NCI-H128 (cell line): ENCODE measurements at regions not wholly inside any gene's neighbourhood (a gene's known extent, or its start where the extent isn't known, plus 50 kb on each side); places are given as distances from the start of the nearest gene placed in this dataset.
"Not testable (repeated sequence)": the region's sequence is repeated elsewhere in the genome, so short reads cannot be mapped to it uniquely, and the experiment has no call there.

Experiments
- DNase-seq: peaks from one replicate; lab custom pipeline; 2025; ENCODE audit not compliant: unreplicated experiment; lab: John Stamatoyannopoulos, UW

- DNase-seq: not testable (repeated sequence)
Measured at GRCh38 chr9:103611950-103612349, 482.2 kb upstream of the SMC2 start.

- no peak for DNase-seq
Measured at GRCh38 chr9:103615994-103616393, 478.1 kb upstream of the SMC2 start.

DNA sequence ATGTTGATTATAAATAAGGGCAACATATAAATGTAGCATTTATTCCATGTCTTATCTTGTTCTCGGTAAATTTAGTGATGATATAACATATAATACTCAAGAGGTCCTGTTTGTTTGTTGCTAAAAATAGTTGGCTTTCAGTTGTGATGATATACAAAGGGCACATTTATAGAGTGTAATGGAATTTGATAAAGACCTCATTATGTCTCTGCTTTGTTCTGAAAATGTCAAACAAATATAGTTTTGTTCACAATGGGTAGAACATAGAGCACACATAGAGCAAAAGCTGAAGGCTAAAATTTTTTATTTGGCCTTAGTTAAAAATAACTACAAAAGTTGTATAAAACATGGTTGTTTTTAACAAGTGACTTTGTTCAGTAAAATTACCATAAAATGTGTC, 477.1 kb upstream of the SMC2 start:
- DNase-seq: no peak

- no peak for DNase-seq
Measured at GRCh38 chr9:103625161-103625804, 468.8 kb upstream of the SMC2 start.

DNA sequence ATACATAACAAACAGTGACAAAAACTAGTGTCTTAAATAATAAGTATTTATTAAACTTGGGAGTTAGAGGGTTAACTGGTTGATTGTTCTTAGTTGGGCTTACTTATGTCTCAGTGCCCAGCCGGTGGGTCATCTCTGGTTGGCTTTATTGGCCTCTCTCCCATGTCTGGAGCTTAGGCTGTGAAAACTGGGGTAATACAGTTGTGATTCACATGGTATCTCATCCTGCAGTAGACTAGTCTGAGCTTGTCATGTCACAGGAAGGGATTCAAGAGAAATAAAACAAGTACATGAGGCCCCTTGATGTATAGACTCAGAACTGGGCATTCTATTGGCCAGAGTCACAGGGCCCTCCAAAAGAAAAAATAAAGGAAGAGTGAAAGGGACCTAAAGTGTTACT, 466.4 kb upstream of the SMC2 start:
- no peak for DNase-seq

DNA sequence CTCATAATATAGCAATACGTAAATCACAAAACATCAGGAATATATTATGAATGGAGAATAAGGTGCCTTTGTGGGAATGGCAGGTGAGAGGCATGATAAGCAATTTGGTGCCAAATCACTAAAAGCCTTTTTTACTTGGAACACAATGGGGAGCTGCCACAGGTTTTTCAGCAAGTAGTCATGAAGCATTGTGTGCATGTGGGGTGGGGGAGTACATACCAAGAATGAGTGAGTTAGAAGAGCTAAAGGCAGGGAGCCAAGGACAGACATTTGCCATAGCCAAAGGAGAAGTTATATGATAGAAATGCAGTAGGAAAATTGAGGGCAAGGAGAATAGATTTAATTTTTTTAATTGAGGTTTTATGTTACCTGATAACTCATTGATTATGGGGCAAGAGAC, 445.0 kb upstream of the SMC2 start:
- DNase-seq: no peak

GRCh38 chr9:103658156-103658555, 436.0 kb upstream of the SMC2 start:
- DNase-seq: no peak

DNA sequence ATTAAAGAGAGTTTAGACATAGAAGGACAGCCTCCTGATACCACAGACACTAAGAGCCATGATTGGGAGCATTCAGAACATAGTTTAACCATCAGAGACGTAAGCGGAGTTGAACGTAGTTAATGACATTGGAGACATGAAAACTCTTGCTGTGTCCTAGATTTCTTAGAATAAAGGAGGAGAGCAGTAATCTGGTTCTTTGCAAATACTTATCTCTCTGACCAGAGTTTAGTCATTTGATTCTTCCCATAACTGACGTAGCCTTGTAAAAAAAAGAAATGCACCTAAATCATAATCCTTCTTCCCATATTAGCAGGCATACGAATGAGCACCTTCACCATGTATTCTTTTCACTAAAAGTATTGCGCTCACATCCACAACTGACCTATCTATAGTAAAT, 433.3 kb upstream of the SMC2 start:
- no peak for DNase-seq

- no peak for DNase-seq
Measured at GRCh38 chr9:103661663-103662062, 432.4 kb upstream of the SMC2 start.

GRCh38 chr9:103669296-103669695, 424.8 kb upstream of the SMC2 start:
- no peak for DNase-seq

- no peak for DNase-seq
Measured at GRCh38 chr9:103674271-103674670, 419.8 kb upstream of the SMC2 start.

- no peak for DNase-seq
Measured at GRCh38 chr9:103680581-103680980, 413.5 kb upstream of the SMC2 start.

DNA sequence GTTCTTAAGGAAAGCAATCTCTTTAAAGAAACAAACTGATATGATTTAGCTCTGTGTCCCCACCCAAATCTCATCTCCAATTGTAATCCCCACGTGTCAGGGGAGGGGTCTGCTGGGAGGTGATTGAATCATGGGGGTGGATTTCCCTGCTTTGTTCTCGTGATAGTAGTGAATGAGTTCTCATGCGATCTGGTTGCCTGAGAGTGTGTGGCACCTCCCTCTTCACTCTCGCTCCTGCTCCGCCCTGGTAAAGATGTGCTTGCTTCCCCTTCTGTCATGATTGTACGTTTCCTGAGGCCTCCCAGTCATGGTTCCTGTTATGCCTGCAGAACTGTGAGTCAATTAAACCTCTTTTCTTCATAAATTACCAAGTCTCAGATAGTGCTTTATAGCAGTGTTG, 412.7 kb upstream of the SMC2 start:
- DNase-seq: no peak

GRCh38 chr9:103700195-103700962, 393.7 kb upstream of the SMC2 start:
- no peak for DNase-seq

GRCh38 chr9:103702572-103702971, 391.5 kb upstream of the SMC2 start:
- peak; percentile 89 for DNase-seq

DNA sequence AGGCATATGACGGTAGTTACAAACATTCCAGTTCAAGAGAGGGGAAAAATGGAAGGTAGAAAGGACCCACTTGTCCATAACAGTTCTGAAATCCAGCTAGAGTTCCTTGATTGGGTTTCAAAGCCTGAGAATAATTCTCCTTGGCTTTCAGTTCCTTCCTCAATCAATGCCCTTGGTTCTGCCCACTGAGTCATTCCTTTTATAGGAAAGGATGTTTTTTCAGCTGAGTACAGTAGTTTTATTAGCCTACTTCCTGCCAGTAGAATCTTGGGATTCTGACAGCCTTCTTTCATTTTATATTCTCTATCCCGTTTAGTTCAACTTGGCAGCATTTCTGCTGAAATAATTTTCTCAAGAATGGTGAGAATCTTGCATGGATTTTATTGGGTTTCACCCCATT, 386.9 kb upstream of the SMC2 start:
- no peak for DNase-seq

DNA sequence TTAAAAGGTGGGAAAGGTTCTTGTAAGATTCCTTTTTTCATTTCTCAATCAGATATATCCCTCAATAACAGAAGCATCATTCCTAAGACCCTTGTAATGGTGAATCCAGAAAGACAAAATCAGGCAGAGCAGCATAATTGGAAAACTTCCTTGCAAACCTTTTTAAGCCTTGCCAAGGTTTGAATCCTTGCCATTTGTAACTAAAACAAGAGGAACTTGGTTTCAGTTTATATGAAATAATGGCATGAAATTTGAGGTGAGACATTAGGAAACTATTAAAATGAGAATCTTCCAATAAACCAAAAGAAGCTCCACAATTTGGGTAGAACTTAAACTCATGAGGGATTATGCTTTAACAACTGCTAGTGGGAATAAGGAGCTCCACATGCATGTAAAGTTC, 384.7 kb upstream of the SMC2 start:
- no peak for DNase-seq

DNA sequence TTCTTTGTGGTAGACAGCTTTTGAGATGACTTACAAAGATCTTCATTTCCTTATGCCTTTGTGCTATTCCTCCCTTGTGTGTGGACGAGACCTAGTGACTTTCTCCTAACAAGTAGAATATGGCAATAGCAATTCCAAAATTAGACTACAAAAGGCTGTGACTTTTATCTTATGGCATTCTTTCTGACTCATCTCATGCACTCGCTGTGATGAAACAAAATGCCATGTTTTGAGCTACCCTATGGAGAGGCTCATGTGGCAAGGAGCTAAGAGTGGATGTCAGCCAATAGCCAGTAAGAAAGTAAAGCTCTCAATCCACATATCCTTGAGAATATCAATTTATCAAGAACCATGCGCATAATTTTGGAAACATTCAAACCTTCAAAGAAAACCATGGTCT, 380.5 kb upstream of the SMC2 start:
- no peak for DNase-seq

GRCh38 chr9:103714992-103715391, 379.1 kb upstream of the SMC2 start:
- no peak for DNase-seq

- DNase-seq: no peak
Measured at GRCh38 chr9:103721056-103721455, 373.1 kb upstream of the SMC2 start.

- DNase-seq: no peak
Measured at GRCh38 chr9:103730866-103731265, 363.2 kb upstream of the SMC2 start.

DNA sequence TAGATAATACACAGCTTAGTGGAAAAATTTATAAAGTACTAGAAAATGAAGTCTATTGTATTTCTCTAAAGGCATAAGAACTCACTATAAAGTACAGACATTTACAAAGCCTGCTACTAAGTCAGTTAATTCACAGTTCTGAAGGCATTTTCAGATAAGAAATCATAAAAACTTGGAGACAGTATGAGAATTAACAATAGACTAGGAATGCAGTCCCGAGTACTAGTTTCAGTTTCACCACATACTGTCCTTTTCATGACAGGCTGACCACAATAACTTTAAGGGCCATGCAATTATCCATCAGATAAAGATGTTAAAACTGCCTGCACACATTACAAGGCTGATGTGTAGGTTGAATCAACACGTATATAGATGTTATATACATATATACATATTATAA, 362.6 kb upstream of the SMC2 start:
- no peak for DNase-seq

DNA sequence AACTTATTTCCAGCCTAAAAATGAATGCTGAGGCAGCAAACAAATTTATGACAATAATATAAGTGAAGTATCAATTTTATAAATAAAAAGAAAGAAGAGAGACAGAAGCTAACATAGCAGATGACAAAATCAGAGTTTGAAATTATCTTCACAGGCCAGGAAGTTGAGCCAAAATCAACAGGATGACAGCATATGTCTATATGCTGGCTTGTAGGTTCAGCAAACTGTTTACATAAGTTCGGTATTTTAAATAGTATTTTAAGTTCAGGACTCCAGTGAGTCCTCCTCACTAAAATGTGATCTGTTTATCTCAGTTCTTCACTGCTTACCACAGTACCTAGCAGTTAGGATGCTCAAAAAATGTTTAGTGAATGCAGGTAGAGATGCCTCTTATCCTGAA, 359.6 kb upstream of the SMC2 start:
- no peak for DNase-seq
